ENCODE measurements at regions not wholly inside any gene's neighbourhood (a gene's known extent, or its start where the extent isn't known, plus 50 kb on each side); places are given as distances from the start of the nearest gene placed in this dataset.

GRCh38 chr9:118987167-118987566 is 382.1 kb downstream of the BRINP1 start:
- Histone ChIP-seq H3K36me3 (ENCODE audit: insufficient read depth) (no peaks in the 10 kb centered on the region), H3K27me3 (ENCODE audit: insufficient read depth) (no peaks in the 10 kb centered on the region), H3K4me2 (no peak overlapping the region), H3K4me3 (no peak overlapping the region), H3K79me2 (replicated peaks; ENCODE audit: insufficient read depth) (no peaks in the 10 kb centered on the region), H2AFZ (no peak overlapping the region), H4K20me1 (replicated peaks; ENCODE audit: insufficient read depth) (no peaks in the 10 kb centered on the region), H3F3A (replicated peaks; ENCODE audit: low read depth) (no peaks in the 10 kb centered on the region), H3K4me1 (ENCODE audit: insufficient read depth) (no peaks in the 10 kb centered on the region), H3K27ac (ENCODE audit: low read depth) (no peak overlapping the region), H3K9me2 (ENCODE audit: insufficient read depth) (no peaks in the 10 kb centered on the region)
- no peak for DNase-seq (ENCODE audit: low spot score)
- no peaks in the 10 kb centered on the region for H3K9me3 Mint-ChIP-seq
- H3K4me3 Mint-ChIP-seq: no peak overlapping the region
- TF ChIP-seq CREB1 (CRISPR knock-in tag; IDR thresholded peaks at IDR 0.05; ENCODE audit: low read depth): no peak
- TF ChIP-seq ZNF462 (CRISPR knock-in tag; IDR thresholded peaks at IDR 0.05): no peak
- TF ChIP-seq ZNF114 (CRISPR knock-in tag; IDR thresholded peaks at IDR 0.05): no peak
- TF ChIP-seq ZNF331 (CRISPR knock-in tag; IDR thresholded peaks at IDR 0.05; ENCODE audit: low read depth): no peak
- no peak for TF ChIP-seq EZH2phosphoT487 (IDR thresholded peaks at IDR 0.05; ENCODE audit: unreplicated experiment)
- no peaks in the 10 kb centered on the region for H3K36me3 Mint-ChIP-seq (ENCODE audit: low read depth)
- H3K4me1 Mint-ChIP-seq: peaks cover 18% of the 10 kb centered on the region
- ATAC-seq: no peak
- no peak overlapping the region for H3K27ac Mint-ChIP-seq
- peaks cover 5% of the 10 kb centered on the region for H3K27me3 Mint-ChIP-seq (ENCODE audit: insufficient read depth, low read depth, poor library complexity)

GRCh38 chr9:118990949-118991348 is 378.3 kb downstream of the BRINP1 start:
- H3K9me3 Mint-ChIP-seq: no peaks in the 10 kb centered on the region
- H3K4me1 ChIP-seq (ENCODE audit: insufficient read depth): peaks cover 14% of the 10 kb centered on the region; the same call in 1 of the 2 replicates
- H3K79me2 ChIP-seq (replicated peaks; ENCODE audit: insufficient read depth): no peaks in the 10 kb centered on the region
- H3K27ac ChIP-seq (ENCODE audit: low read depth): no peak overlapping the region
- H3K4me3 Mint-ChIP-seq: no peak overlapping the region
- peaks cover 5% of the 10 kb centered on the region for H3K27me3 Mint-ChIP-seq (ENCODE audit: insufficient read depth, low read depth, poor library complexity)
- H3K36me3 Mint-ChIP-seq (ENCODE audit: low read depth): no peaks in the 10 kb centered on the region
- DNase-seq (ENCODE audit: low spot score) (no peak), ATAC-seq (no peak)
- no peaks in the 10 kb centered on the region for H3K27me3 ChIP-seq (ENCODE audit: insufficient read depth)
- no peaks in the 10 kb centered on the region for H3K36me3 ChIP-seq (ENCODE audit: insufficient read depth)
- H3K4me3 ChIP-seq: no peak overlapping the region
- H3K4me2 ChIP-seq: no peak overlapping the region
- no peak overlapping the region for H2AFZ ChIP-seq
- H3K9me2 ChIP-seq (ENCODE audit: insufficient read depth): no peaks in the 10 kb centered on the region
- no peak overlapping the region for H3K27ac Mint-ChIP-seq
- H3F3A ChIP-seq (replicated peaks; ENCODE audit: low read depth): no peaks in the 10 kb centered on the region
- H4K20me1 ChIP-seq (replicated peaks; ENCODE audit: insufficient read depth): no peaks in the 10 kb centered on the region
- peaks cover 36% of the 10 kb centered on the region for H3K4me1 Mint-ChIP-seq
- TF ChIP-seq POLR2AphosphoS5 (IDR thresholded peaks at IDR 0.05; ENCODE audit: low read depth) (no peak), EZH2 (IDR thresholded peaks at IDR 0.05; ENCODE audit: low read depth, unreplicated experiment) (no peak), ZNF462 (CRISPR knock-in tag; IDR thresholded peaks at IDR 0.05) (no peak), ZNF331 (CRISPR knock-in tag; IDR thresholded peaks at IDR 0.05; ENCODE audit: low read depth) (no peak)

Measured in GM23338 (cell line).